PC-3 (cell line): ENCODE measurements at regions not wholly inside any gene's neighbourhood (a gene's known extent, or its start where the extent isn't known, plus 50 kb on each side); places are given as distances from the start of the nearest gene placed in this dataset.

ENCODE experiments used
- ATAC-seq: fragments of 200-7000 bp; cut with Tn5 transposase; 2 replicates; pipeline ENCODE4 v1.9.1; 2020; ENCODE audit warnings: mild to moderate bottlenecking, moderate library complexity
- BruUV-seq: library from RNA; stranded (reverse); fragments of 400-500 nt; replicated peaks from 2 replicates; lab custom pipeline; 2021; lab: Mats Ljungman, UMichigan
- CTCF ChIA-PET: fragments of 300-600 bp; sonication (Branson Sonifier 250); formaldehyde crosslinking; loops from one replicate; lab custom pipeline; 2022; ENCODE audit warnings: antibody characterized with exemption; lab: Charles Lee
- POLR2A ChIA-PET: fragments of 300-600 bp; sonication (Branson Sonifier 250); formaldehyde crosslinking; loops from one replicate; lab custom pipeline; 2022; ENCODE audit warnings: antibody characterized with exemption; ENCODE audit not compliant: unreplicated experiment; lab: Charles Lee
- DNase-seq: peaks from one replicate; pipeline ENCODE4 v3.0.0-alpha.2; 2015
- H2AFZ ChIP-seq: fragments of 300-600 bp; sonication (generic); 2 replicates; pipeline ENCODE4 v1.6.0; 2016; ENCODE audit warnings: antibody characterized with exemption, low read length
- H3F3A ChIP-seq: fragments of 300-600 bp; sonication (generic); one replicate; pipeline ENCODE4 v1.6.0; 2017; ENCODE audit warnings: antibody characterized with exemption, low read length, control low read depth, mild to moderate bottlenecking; ENCODE audit not compliant: unreplicated experiment
- H3K27ac ChIP-seq: fragments of 300-600 bp; sonication (generic); 2 replicates; pipeline ENCODE4 v1.5.1; 2016; ENCODE audit warnings: mild to moderate bottlenecking, low read length
- H3K27me3 ChIP-seq: fragments of 300-600 bp; sonication (generic); 2 replicates; pipeline ENCODE4 v1.6.1; 2016; ENCODE audit warnings: low read length, mixed read lengths
- H3K36me3 ChIP-seq: fragments of 300-600 bp; sonication (generic); 2 replicates; pipeline ENCODE4 v1.6.1; 2016; ENCODE audit warnings: low read depth, mixed run types, low read length, mixed read lengths
- H3K4me1 ChIP-seq: fragments of 300-600 bp; sonication (generic); 2 replicates; pipeline ENCODE4 v1.5.1; 2016; ENCODE audit warnings: low read length; ENCODE audit not compliant: insufficient read depth
- H3K4me2 ChIP-seq: fragments of 300-600 bp; sonication (generic); 2 replicates; pipeline ENCODE4 v1.6.0; 2016; ENCODE audit warnings: low read length
- H3K4me3 ChIP-seq: fragments of 300-600 bp; sonication (generic); 2 replicates; pipeline ENCODE4 v1.5.1; 2016; ENCODE audit warnings: mild to moderate bottlenecking, low read length, mixed read lengths
- H3K79me2 ChIP-seq: fragments of 300-600 bp; sonication (generic); 2 replicates; pipeline ENCODE4 v1.6.1; 2017; ENCODE audit warnings: low read length, mixed read lengths
- H3K9ac ChIP-seq: fragments of 300-600 bp; sonication (generic); 2 replicates; pipeline ENCODE4 v1.6.0; 2016; ENCODE audit warnings: mild to moderate bottlenecking, low read length
- H3K9me2 ChIP-seq: fragments of 300-600 bp; sonication (generic); replicated peaks from 2 replicates; pipeline ENCODE4 v1.6.1; 2016; ENCODE audit warnings: mixed run types, low read length, mixed read lengths
- H3K9me3 ChIP-seq: fragments of 300-600 bp; sonication (generic); 2 replicates; pipeline ENCODE4 v1.6.1; 2016; ENCODE audit warnings: low read length, mixed read lengths
- H4K20me1 ChIP-seq: fragments of 300-600 bp; sonication (generic); 2 replicates; pipeline ENCODE4 v1.6.1; 2016; ENCODE audit warnings: low read length, mixed read lengths
- CTCF ChIP-seq: fragments of 300-600 bp; sonication (generic); conservative IDR thresholded peaks from 2 replicates; pipeline ENCODE4 v1.5.1; 2017; ENCODE audit warnings: antibody characterized with exemption, low read depth, mild to moderate bottlenecking, low read length
- EZH2 ChIP-seq: fragments of 300-600 bp; sonication (generic); IDR thresholded peaks from one replicate; pipeline ENCODE4 v1.6.1; 2017; ENCODE audit warnings: antibody characterized with exemption, mild to moderate bottlenecking, low read length; ENCODE audit not compliant: unreplicated experiment
- EZH2phosphoT487 ChIP-seq: fragments of 300-600 bp; sonication (generic); IDR thresholded peaks from 2 replicates; pipeline ENCODE4 v1.6.1; 2018; ENCODE audit warnings: mild to moderate bottlenecking, antibody characterized with exemption, low read length, borderline replicate concordance
- intact Hi-C: fragments of 100-400 bp; cut with micrococcal nuclease; formaldehyde crosslinking; loops from 2 replicates; pipeline ENCODE4 v1.9.0; 2023

- Histone ChIP-seq H3F3A (no peaks in the 10 kb centered on the region), H2AFZ (no peak overlapping the region), H3K4me1 (no peaks in the 10 kb centered on the region), H3K9ac (no peak overlapping the region), H3K36me3 (no peaks in the 10 kb centered on the region), H3K4me3 (no peak overlapping the region), H3K9me2 (no peaks in the 10 kb centered on the region), H3K9me3 (no peaks in the 10 kb centered on the region), H3K4me2 (no peak overlapping the region), H3K27ac (no peak overlapping the region), H3K79me2 (no peaks in the 10 kb centered on the region), H3K27me3 (peaks cover 54% of the 10 kb centered on the region), H4K20me1 (no peaks in the 10 kb centered on the region)
- TF ChIP-seq CTCF = no peak
- no peak for TF ChIP-seq EZH2phosphoT487
- no peak for TF ChIP-seq EZH2
- DNase-seq = no peak
- POLR2A ChIA-PET = no interaction called here
- no peak for ATAC-seq
- CTCF ChIA-PET = no interaction called here
- intact Hi-C loops = no loop called here
- BruUV-seq = no TSS peak
Measured at GRCh38 chr1:60828944-60829343, 253.4 kb upstream of the NFIA start.

GRCh38 chr1:60826320-60827094, 255.9 kb upstream of the NFIA start:
- TF ChIP-seq EZH2phosphoT487 (no peak), CTCF (no peak), EZH2 (no peak)
- DNase-seq (no peak), ATAC-seq (no peak)
- no peak overlapping the region for H2AFZ ChIP-seq
- no peaks in the 10 kb centered on the region for H3K4me1 ChIP-seq
- no peak overlapping the region for H3K9ac ChIP-seq
- no peaks in the 10 kb centered on the region for H3K9me2 ChIP-seq
- intact Hi-C loops = no loop called here
- H3K79me2 ChIP-seq = no peaks in the 10 kb centered on the region
- no peaks in the 10 kb centered on the region for H3F3A ChIP-seq
- H3K4me3 ChIP-seq = no peak overlapping the region
- no peaks in the 10 kb centered on the region for H4K20me1 ChIP-seq
- no TSS peak for BruUV-seq
- no peak overlapping the region for H3K4me2 ChIP-seq
- ChIA-PET CTCF (no interaction called here), POLR2A (no interaction called here)
- H3K36me3 ChIP-seq = no peaks in the 10 kb centered on the region
- H3K27ac ChIP-seq = no peak overlapping the region
- peaks cover 29% of the 10 kb centered on the region for H3K27me3 ChIP-seq
- no peaks in the 10 kb centered on the region for H3K9me3 ChIP-seq

- Histone ChIP-seq H3K27me3 (peaks cover 20% of the 10 kb centered on the region), H3K4me1 (no peaks in the 10 kb centered on the region), H3K36me3 (no peaks in the 10 kb centered on the region), H3K9me2 (no peaks in the 10 kb centered on the region), H3K4me2 (no peak overlapping the region), H2AFZ (no peak overlapping the region), H3K9ac (no peak overlapping the region), H3K4me3 (no peak overlapping the region), H3K27ac (no peak overlapping the region), H3F3A (no peaks in the 10 kb centered on the region), H3K9me3 (no peaks in the 10 kb centered on the region), H4K20me1 (no peaks in the 10 kb centered on the region), H3K79me2 (no peaks in the 10 kb centered on the region)
- no TSS peak for BruUV-seq
- POLR2A ChIA-PET = no interaction called here
- TF ChIP-seq EZH2 (no peak), EZH2phosphoT487 (no peak), CTCF (peak; percentile 27; the same call in 1 of the 2 replicates)
- CTCF ChIA-PET = no interaction called here
- DNase-seq (no peak), ATAC-seq (no peak)
- intact Hi-C loops = no loop called here
Measured at GRCh38 chr1:60825593-60825992, 256.8 kb upstream of the NFIA start.
